SU-DHL-6 (cell line): ENCODE measurements at regions not wholly inside any gene's neighbourhood (a gene's known extent, or its start where the extent isn't known, plus 50 kb on each side); places are given as distances from the start of the nearest gene placed in this dataset.

Experiments
- H2AFZ ChIP-seq: fragments of 200-600 bp; sonication (generic); 2 replicates; pipeline ENCODE4 v1.6.1; 2014; ENCODE audit warnings: low read depth, mild to moderate bottlenecking, moderate library complexity, mixed read lengths, antibody characterized with exemption, low read length; ENCODE audit not compliant: severe bottlenecking
- H3F3A ChIP-seq: fragments of 200-600 bp; shearing (Covaris generic); 2 replicates; pipeline ENCODE4 v1.6.0; 2016; ENCODE audit warnings: antibody characterized with exemption, mild to moderate bottlenecking; ENCODE audit not compliant: insufficient read depth
- H3K27ac ChIP-seq: fragments of 200-600 bp; sonication (generic); 2 replicates; pipeline ENCODE4 v1.5.1; 2016; ENCODE audit warnings: low read depth, mild to moderate bottlenecking, low read length, moderate library complexity, mixed read lengths
- H3K27me3 ChIP-seq: fragments of 200-600 bp; sonication (generic), shearing (Covaris generic); 2 replicates; pipeline ENCODE4 v1.6.0; 2014; ENCODE audit warnings: mild to moderate bottlenecking, low read length
- H3K36me3 ChIP-seq: fragments of 200-600 bp; sonication (generic); 2 replicates; pipeline ENCODE4 v1.6.1; 2014; ENCODE audit warnings: mild to moderate bottlenecking, low read length, mixed read lengths
- H3K4me2 ChIP-seq: fragments of 300-600, 200-600 bp; shearing (Covaris generic), sonication (generic); 2 replicates; pipeline ENCODE4 v1.6.0; 2014; ENCODE audit warnings: low read length, low read depth, mild to moderate bottlenecking; ENCODE audit not compliant: poor library complexity, severe bottlenecking
- H3K4me3 ChIP-seq: fragments of 200-600 bp; sonication (generic); 2 replicates; pipeline ENCODE4 v1.5.1; 2014; ENCODE audit warnings: antibody characterized with exemption, low read length, mild to moderate bottlenecking, mixed read lengths; ENCODE audit not compliant: insufficient read depth, poor library complexity, severe bottlenecking
- H3K79me2 ChIP-seq: fragments of 200-600 bp; sonication (generic); 2 replicates; pipeline ENCODE4 v1.6.1; 2014; ENCODE audit warnings: mild to moderate bottlenecking, low read length, moderate library complexity; ENCODE audit not compliant: insufficient read depth
- H3K9ac ChIP-seq: fragments of 200-600 bp; sonication (generic); 2 replicates; pipeline ENCODE4 v1.7.0; 2014; ENCODE audit warnings: mild to moderate bottlenecking, low read length
- H3K9me2 ChIP-seq: fragments of 200-600 bp; sonication (generic); replicated peaks from 2 replicates; pipeline ENCODE4 v1.6.1; 2014; ENCODE audit warnings: low read length; ENCODE audit not compliant: insufficient read depth
- H3K9me3 ChIP-seq: fragments of 200-600 bp; sonication (generic); 2 replicates; pipeline ENCODE4 v1.6.1; 2014; ENCODE audit warnings: low read length, mixed read lengths; ENCODE audit not compliant: insufficient read depth
- H4K20me1 ChIP-seq: fragments of 200-600 bp; sonication (generic); 2 replicates; pipeline ENCODE4 v1.6.1; 2014; ENCODE audit warnings: low read depth, mild to moderate bottlenecking, antibody characterized with exemption, low read length, moderate library complexity, mixed read lengths
- EZH2phosphoT487 ChIP-seq: fragments of 200-600 bp; sonication (generic), shearing (Covaris generic); conservative IDR thresholded peaks from 2 replicates; pipeline ENCODE4 v1.6.1; 2018; ENCODE audit warnings: mild to moderate bottlenecking, antibody characterized with exemption, low read length, moderate library complexity, mixed read lengths
- TF ChIP-seq, protein P1 (sequence below): fragments of 200-600 bp; sonication (generic); IDR thresholded peaks from one replicate; pipeline ENCODE4 v1.5.1; 2017; ENCODE audit warnings: antibody characterized with exemption, mild to moderate bottlenecking, low read length, moderate library complexity; ENCODE audit not compliant: insufficient read depth, poor library complexity, severe bottlenecking

DNA sequence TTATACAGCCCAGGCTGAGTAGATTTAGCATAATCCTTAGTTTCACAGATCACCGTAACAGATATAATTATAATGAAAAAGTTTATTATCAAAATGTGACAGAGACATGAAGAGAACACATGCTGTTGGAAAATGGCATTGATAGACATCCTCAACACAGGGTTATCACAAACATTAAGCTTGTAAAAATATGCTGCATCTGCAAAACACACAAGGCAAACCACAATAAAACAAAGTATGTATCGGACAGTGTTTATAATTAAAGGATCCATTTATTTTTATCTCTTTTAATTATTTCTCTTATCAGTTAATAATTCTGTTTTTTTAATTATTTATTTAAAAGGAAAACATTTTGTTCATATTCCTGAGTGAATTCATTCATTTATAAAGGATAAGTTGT is 829.9 kb upstream of the CDH9 start:
- H3F3A ChIP-seq = no peaks in the 10 kb centered on the region
- H3K9ac ChIP-seq = no peak overlapping the region
- H3K79me2 ChIP-seq = no peaks in the 10 kb centered on the region
- H3K9me2 ChIP-seq = no peaks in the 10 kb centered on the region
- H2AFZ ChIP-seq = no peak overlapping the region
- no peak overlapping the region for H3K4me3 ChIP-seq
- TF ChIP-seq, protein P1, sequence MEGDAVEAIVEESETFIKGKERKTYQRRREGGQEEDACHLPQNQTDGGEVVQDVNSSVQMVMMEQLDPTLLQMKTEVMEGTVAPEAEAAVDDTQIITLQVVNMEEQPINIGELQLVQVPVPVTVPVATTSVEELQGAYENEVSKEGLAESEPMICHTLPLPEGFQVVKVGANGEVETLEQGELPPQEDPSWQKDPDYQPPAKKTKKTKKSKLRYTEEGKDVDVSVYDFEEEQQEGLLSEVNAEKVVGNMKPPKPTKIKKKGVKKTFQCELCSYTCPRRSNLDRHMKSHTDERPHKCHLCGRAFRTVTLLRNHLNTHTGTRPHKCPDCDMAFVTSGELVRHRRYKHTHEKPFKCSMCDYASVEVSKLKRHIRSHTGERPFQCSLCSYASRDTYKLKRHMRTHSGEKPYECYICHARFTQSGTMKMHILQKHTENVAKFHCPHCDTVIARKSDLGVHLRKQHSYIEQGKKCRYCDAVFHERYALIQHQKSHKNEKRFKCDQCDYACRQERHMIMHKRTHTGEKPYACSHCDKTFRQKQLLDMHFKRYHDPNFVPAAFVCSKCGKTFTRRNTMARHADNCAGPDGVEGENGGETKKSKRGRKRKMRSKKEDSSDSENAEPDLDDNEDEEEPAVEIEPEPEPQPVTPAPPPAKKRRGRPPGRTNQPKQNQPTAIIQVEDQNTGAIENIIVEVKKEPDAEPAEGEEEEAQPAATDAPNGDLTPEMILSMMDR = no peak
- TF ChIP-seq EZH2phosphoT487 = no peak
- H3K27me3 ChIP-seq = no peaks in the 10 kb centered on the region
- H4K20me1 ChIP-seq = no peaks in the 10 kb centered on the region
- H3K27ac ChIP-seq = no peak overlapping the region
- no peak overlapping the region for H3K4me2 ChIP-seq
- no peaks in the 10 kb centered on the region for H3K9me3 ChIP-seq
- H3K36me3 ChIP-seq = no peaks in the 10 kb centered on the region

DNA sequence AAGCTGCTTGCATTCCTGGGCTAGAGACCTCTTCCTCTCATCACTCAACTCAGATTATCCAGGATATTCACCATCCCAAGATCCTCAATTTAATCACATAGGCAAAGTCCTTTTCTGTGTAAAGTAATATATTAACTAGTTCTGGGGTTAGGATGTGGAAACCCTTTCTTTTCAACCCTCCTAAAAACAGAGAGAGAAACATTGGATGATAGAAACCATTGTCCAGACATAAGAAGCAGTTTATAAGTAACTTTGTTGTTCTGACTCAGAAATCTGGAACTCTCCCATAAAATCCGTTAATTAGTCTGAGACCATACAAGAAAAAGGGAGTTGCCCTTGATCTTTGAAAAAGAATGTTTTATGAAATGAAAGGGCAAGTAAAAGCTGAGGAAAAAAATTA is 817.1 kb upstream of the CDH9 start:
- H2AFZ ChIP-seq = no peak overlapping the region
- H4K20me1 ChIP-seq = no peaks in the 10 kb centered on the region
- no peak for TF ChIP-seq EZH2phosphoT487
- TF ChIP-seq, protein P1 = no peak
- no peak overlapping the region for H3K27ac ChIP-seq
- no peaks in the 10 kb centered on the region for H3K27me3 ChIP-seq
- no peak overlapping the region for H3K4me3 ChIP-seq
- H3K9ac ChIP-seq = no peak overlapping the region
- H3K4me2 ChIP-seq = no peak overlapping the region
- H3F3A ChIP-seq = no peaks in the 10 kb centered on the region
- no peaks in the 10 kb centered on the region for H3K79me2 ChIP-seq
- 0 out of 2 replicates have a peak, but pooled peaks cover under 1% of the 10 kb centered on the region for H3K9me3 ChIP-seq
- H3K9me2 ChIP-seq = no peaks in the 10 kb centered on the region
- no peaks in the 10 kb centered on the region for H3K36me3 ChIP-seq

DNA sequence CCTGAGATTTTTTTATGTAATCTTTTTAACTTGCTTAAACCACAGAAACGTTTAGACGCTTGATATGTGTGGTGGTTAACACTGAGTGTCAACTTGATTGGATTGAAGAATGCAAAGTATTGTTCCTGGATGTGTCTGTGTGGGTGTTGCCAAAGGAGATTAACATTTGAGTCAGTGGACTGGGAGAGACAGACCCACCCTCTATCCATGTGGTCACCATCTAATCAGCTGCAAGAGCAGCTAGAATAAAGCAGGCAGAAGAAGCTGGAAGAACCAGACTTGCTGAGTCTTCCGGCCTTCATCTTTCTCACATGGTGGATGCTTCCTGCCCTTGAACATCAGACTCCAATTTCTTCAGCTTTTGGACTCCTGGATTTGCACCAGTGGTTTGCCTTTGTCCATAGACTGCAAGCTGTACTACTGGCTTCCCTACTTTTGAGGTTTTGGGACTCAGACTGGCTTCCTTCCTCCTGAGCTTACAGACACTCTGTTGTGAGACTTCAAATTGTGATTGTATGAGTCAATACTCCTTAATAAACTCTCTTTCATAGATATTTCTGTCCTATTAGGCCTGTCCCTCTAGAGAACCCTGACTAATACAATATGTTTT is 816.0 kb upstream of the CDH9 start:
- no peak overlapping the region for H3K27ac ChIP-seq
- no peak for TF ChIP-seq EZH2phosphoT487
- TF ChIP-seq, protein P1 = no peak
- H3K4me3 ChIP-seq = no peak overlapping the region
- no peaks in the 10 kb centered on the region for H3K9me3 ChIP-seq
- H3F3A ChIP-seq = no peaks in the 10 kb centered on the region
- no peaks in the 10 kb centered on the region for H3K79me2 ChIP-seq
- H3K36me3 ChIP-seq = no peaks in the 10 kb centered on the region
- H4K20me1 ChIP-seq = no peaks in the 10 kb centered on the region
- H3K9me2 ChIP-seq = no peaks in the 10 kb centered on the region
- no peaks in the 10 kb centered on the region for H3K27me3 ChIP-seq
- no peak overlapping the region for H2AFZ ChIP-seq
- no peak overlapping the region for H3K9ac ChIP-seq
- H3K4me2 ChIP-seq = no peak overlapping the region
